MCF 10A (cell line): ENCODE measurements at regions not wholly inside any gene's neighbourhood (a gene's known extent, or its start where the extent isn't known, plus 50 kb on each side); places are given as distances from the start of the nearest gene placed in this dataset.

ENCODE experiments used
- BruUV-seq: library from RNA; stranded (reverse); fragments of 400-500 nt; replicated peaks from 2 replicates; lab custom pipeline; 2021; lab: Mats Ljungman, UMichigan
- CTCF ChIA-PET: fragments of 300-600 bp; sonication (Branson Sonifier 250); formaldehyde crosslinking; extraction: SDS; loops from one replicate; lab custom pipeline; 2021; ENCODE audit warnings: antibody characterized with exemption, inconsistent platforms; lab: Yijun Ruan, JAX
- POLR2A ChIA-PET: fragments of 300-600, 350-650 bp; sonication (Branson Sonifier 250); formaldehyde crosslinking; extraction: SDS; loops from one replicate; lab custom pipeline; 2020; ENCODE audit warnings: antibody characterized with exemption, inconsistent platforms; lab: Yijun Ruan, JAX
- DNase-seq: peaks from one replicate; pipeline ENCODE4 v3.0.0-alpha.2; 2018; ENCODE audit not compliant: unreplicated experiment
- H3K27ac Mint-ChIP-seq: one replicate; pipeline ENCODE4 v1.8.0; 2022; ENCODE audit warnings: mild to moderate bottlenecking, low read depth, mixed read lengths; ENCODE audit not compliant: unreplicated experiment
- H3K27me3 Mint-ChIP-seq: one replicate; pipeline ENCODE4 v1.8.0; 2022; ENCODE audit warnings: mixed read lengths; ENCODE audit not compliant: insufficient read depth, unreplicated experiment
- H3K36me3 Mint-ChIP-seq: one replicate; pipeline ENCODE4 v1.8.0; 2022; ENCODE audit warnings: mild to moderate bottlenecking, moderate library complexity, mixed read lengths; ENCODE audit not compliant: insufficient read depth, unreplicated experiment
- H3K4me1 Mint-ChIP-seq: one replicate; pipeline ENCODE4 v1.8.0; 2022; ENCODE audit warnings: mixed read lengths; ENCODE audit not compliant: insufficient read depth, unreplicated experiment
- H3K4me3 Mint-ChIP-seq: one replicate; pipeline ENCODE4 v1.8.0; 2022; ENCODE audit warnings: mild to moderate bottlenecking, moderate library complexity, mixed read lengths; ENCODE audit not compliant: unreplicated experiment
- H3K9me3 Mint-ChIP-seq: one replicate; pipeline ENCODE4 v1.8.0; 2022; ENCODE audit warnings: mixed read lengths; ENCODE audit not compliant: unreplicated experiment
- CTCF ChIP-seq: fragments of 200-600 bp; IDR thresholded peaks from one replicate; pipeline ENCODE4 v1.8.0; 2022; ENCODE audit warnings: antibody characterized with exemption, mild to moderate bottlenecking; ENCODE audit not compliant: unreplicated experiment
- intact Hi-C: fragments of 100-400 bp; cut with micrococcal nuclease; formaldehyde crosslinking; loops from 2 replicates; pipeline ENCODE4 v1.14.1; 2022

- Mint-ChIP-seq H3K4me1 (no peaks in the 10 kb centered on the region), H3K9me3 (peaks cover 40% of the 10 kb centered on the region), H3K4me3 (no peak overlapping the region), H3K27me3 (no peaks in the 10 kb centered on the region), H3K36me3 (no peaks in the 10 kb centered on the region), H3K27ac (no peak overlapping the region)
- no TSS peak for BruUV-seq
- no peak for TF ChIP-seq CTCF
- no peak for DNase-seq
- POLR2A ChIA-PET, result no interaction called here
- intact Hi-C loops, result no loop called here
- CTCF ChIA-PET, result interaction anchor here (0.6 kb wide), 1 partner anchor 575 kb away, joined by 3 read pairs; no protein-coding TSS in a partner anchor
Measured at GRCh38 chr7:68200051-68200670, 1203.5 kb downstream of the TYW1 start.

GRCh38 chr7:68203251-68203650 is 1206.6 kb downstream of the TYW1 start:
- no peaks in the 10 kb centered on the region for H3K27me3 Mint-ChIP-seq
- peaks cover 24% of the 10 kb centered on the region for H3K9me3 Mint-ChIP-seq
- H3K4me3 Mint-ChIP-seq, result no peak overlapping the region

GRCh38 chr7:68205826-68206225 is 1209.2 kb downstream of the TYW1 start:
- no peak for DNase-seq
- Mint-ChIP-seq H3K36me3 (no peaks in the 10 kb centered on the region), H3K4me1 (no peaks in the 10 kb centered on the region), H3K4me3 (no peak overlapping the region), H3K9me3 (peaks cover 24% of the 10 kb centered on the region), H3K27me3 (no peaks in the 10 kb centered on the region), H3K27ac (no peak overlapping the region)
- intact Hi-C loops, result no loop called here
- ChIA-PET CTCF (interaction anchor here (0.7 kb wide), 1 partner anchor 133 kb away, joined by 3 read pairs; no protein-coding TSS in a partner anchor), POLR2A (no interaction called here)
- no peak for TF ChIP-seq CTCF
- no TSS peak for BruUV-seq

More at GRCh38 chr7:68203251-68203650, 1206.6 kb downstream of the TYW1 start:
- no peak for TF ChIP-seq CTCF
- no peak for DNase-seq
- Mint-ChIP-seq H3K36me3 (no peaks in the 10 kb centered on the region), H3K4me1 (no peaks in the 10 kb centered on the region), H3K27ac (no peak overlapping the region)
- intact Hi-C loops, result no loop called here
- ChIA-PET POLR2A (no interaction called here), CTCF (interaction anchor here (0.6 kb wide), 2 partner anchors 893 to 1860 kb away, joined by 3 read pairs; no protein-coding TSS in a partner anchor)
- BruUV-seq, result no TSS peak

- Mint-ChIP-seq H3K36me3 (no peaks in the 10 kb centered on the region), H3K27me3 (no peaks in the 10 kb centered on the region), H3K4me3 (no peak overlapping the region), H3K27ac (no peak overlapping the region), H3K9me3 (peaks cover 30% of the 10 kb centered on the region), H3K4me1 (no peaks in the 10 kb centered on the region)
- intact Hi-C loops, result no loop called here
- ChIA-PET CTCF (interaction anchor here (0.7 kb wide), 1 partner anchor 684 kb away, joined by 3 read pairs; no protein-coding TSS in a partner anchor), POLR2A (no interaction called here)
- BruUV-seq, result no TSS peak
- DNase-seq, result no peak
- no peak for TF ChIP-seq CTCF
Measured at GRCh38 chr7:68206946-68207485, 1210.4 kb downstream of the TYW1 start.
